Panc1 (cell line): ENCODE measurements at regions not wholly inside any gene's neighbourhood (a gene's known extent, or its start where the extent isn't known, plus 50 kb on each side); places are given as distances from the start of the nearest gene placed in this dataset.

ENCODE experiments used
- ATAC-seq: fragments of 200-7000 bp; cut with Tn5 transposase; 2 replicates; pipeline ENCODE4 v1.9.1; 2020; ENCODE audit warnings: mild to moderate bottlenecking, moderate library complexity
- BruUV-seq: library from RNA; stranded (reverse); fragments of 400-500 nt; replicated peaks from 2 replicates; lab custom pipeline; 2021; lab: Mats Ljungman, UMichigan
- CTCF ChIA-PET: fragments of 300-600 bp; sonication (Branson Sonifier 250); formaldehyde crosslinking; loops from one replicate; lab custom pipeline; 2022; ENCODE audit warnings: antibody characterized with exemption; lab: Charles Lee
- POLR2A ChIA-PET: fragments of 300-600 bp; sonication (Branson Sonifier 250); formaldehyde crosslinking; loops from one replicate; lab custom pipeline; 2022; ENCODE audit warnings: antibody characterized with exemption; lab: Charles Lee
- DNase-seq: peaks from one replicate; pipeline ENCODE4 v3.0.0-alpha.2; 2010; ENCODE audit warnings: low read depth, low spot score
- H3K27ac ChIP-seq: 2 replicates; pipeline ENCODE4 v1.5.1; 2011; ENCODE audit warnings: mild to moderate bottlenecking, low read length, inconsistent platforms
- H3K27me3 ChIP-seq: fragments of 200-500 bp; sonication (Bioruptor generic); 2 replicates; pipeline ENCODE4 v1.6.0; 2014; ENCODE audit warnings: low read length, inconsistent platforms; ENCODE audit not compliant: control insufficient read depth, insufficient read depth
- H3K36me3 ChIP-seq: fragments of 200-500 bp; sonication (Bioruptor generic); 2 replicates; pipeline ENCODE4 v1.5.1; 2014; ENCODE audit warnings: inconsistent platforms, mild to moderate bottlenecking, low read length, moderate library complexity; ENCODE audit not compliant: control insufficient read depth, insufficient read depth
- H3K4me1 ChIP-seq: 2 replicates; pipeline ENCODE4 v1.5.1; 2011; ENCODE audit warnings: inconsistent platforms, mild to moderate bottlenecking, low read length, moderate library complexity; ENCODE audit not compliant: control insufficient read depth, insufficient read depth
- H3K4me3 ChIP-seq, 2 experiments: 2 replicates each; pipeline ENCODE4 v1.5.1; 2011 to 2012; ENCODE audit warnings: low read depth in 2 of 2, low read length in 2 of 2, mild to moderate bottlenecking in 2 of 2, inconsistent platforms in 1 of 2, moderate library complexity in 1 of 2
- H3K9me3 ChIP-seq: fragments of 200-500 bp; sonication (Bioruptor generic); 2 replicates; pipeline ENCODE4 v1.5.1; 2014; ENCODE audit warnings: low read depth, mild to moderate bottlenecking, inconsistent platforms, low read length, moderate library complexity; ENCODE audit not compliant: control insufficient read depth, insufficient read depth
- POLR2AphosphoS5 ChIP-seq: IDR thresholded peaks from 2 replicates; pipeline ENCODE4 v1.6.1; 2012; ENCODE audit warnings: mild to moderate bottlenecking, low read depth, low read length, moderate library complexity
- SIN3A ChIP-seq: IDR thresholded peaks from 2 replicates; pipeline ENCODE4 v1.6.1; 2012; ENCODE audit warnings: low read depth, mild to moderate bottlenecking, low read length, moderate library complexity, borderline replicate concordance; ENCODE audit not compliant: insufficient read depth
- TCF7L2 ChIP-seq: IDR thresholded peaks from 2 replicates; pipeline ENCODE4 v1.6.1; 2011; ENCODE audit warnings: mild to moderate bottlenecking, low read depth, low read length, inconsistent platforms
- in situ Hi-C: cut with HindIII; loops from 2 replicates; pipeline ENCODE4 v1.10.0; 2016; ENCODE audit warnings: low sequenced_read_pairs, low pct_unique_long_range_greater_than_20kb
- intact Hi-C: fragments of 100-400 bp; cut with micrococcal nuclease; formaldehyde crosslinking; loops from one replicate; pipeline ENCODE4 v1.10.0; 2022; ENCODE audit not compliant: unreplicated experiment
- TF ChIP-seq, protein P1 (sequence below), 2 experiments: IDR thresholded peaks; 2 replicates each; pipeline ENCODE4 v1.6.1; 2011 to 2012; ENCODE audit warnings: low read depth in 2 of 2, control low read depth in 1 of 2, low read length in 1 of 2, mild to moderate bottlenecking in 1 of 2, moderate library complexity in 1 of 2; ENCODE audit not compliant: insufficient read depth in 1 of 2
- TF ChIP-seq, protein P2 (sequence below): fragments of 450-650 bp; IDR thresholded peaks from 2 replicates; pipeline ENCODE4 v1.5.1; 2017; ENCODE audit warnings: mild to moderate bottlenecking

DNA sequence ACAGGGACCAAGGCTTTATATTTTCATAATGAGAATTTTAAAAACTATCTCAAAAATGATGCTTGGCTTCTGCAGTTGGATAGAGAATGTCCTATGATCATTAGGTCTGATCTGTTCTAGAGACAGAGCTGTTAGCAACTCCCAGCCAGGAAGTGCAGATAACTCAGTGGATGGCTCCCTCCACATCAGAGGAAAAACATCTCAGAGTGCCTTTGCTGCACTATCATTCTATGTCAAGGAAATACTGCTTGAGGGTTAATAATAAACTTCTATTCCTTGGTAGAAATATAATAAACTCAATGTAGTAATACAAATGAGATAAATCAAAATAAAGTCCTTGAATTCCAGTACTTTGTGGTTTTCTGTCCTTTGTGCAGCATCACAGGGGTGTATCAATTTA lies 78.0 kb upstream of the BET1 start:
- in situ Hi-C loops: no loop called here
- H3K4me3 ChIP-seq: no peak overlapping the region
- H3K36me3 ChIP-seq: no peaks in the 10 kb centered on the region
- H3K27me3 ChIP-seq: no peaks in the 10 kb centered on the region; the same call in none of the 2 replicates
- H3K9me3 ChIP-seq: no peaks in the 10 kb centered on the region
- H3K4me1 ChIP-seq: no peaks in the 10 kb centered on the region
- ChIA-PET CTCF (no interaction called here), POLR2A (no interaction called here)
- BruUV-seq: no TSS peak
- no peak for DNase-seq
- no peak for ATAC-seq
- intact Hi-C loops: loop anchor here (10.0 kb wide), 1 partner anchor 837 kb away; no protein-coding TSS in a partner anchor
- no peak overlapping the region for H3K27ac ChIP-seq
- TF ChIP-seq, protein P1, sequence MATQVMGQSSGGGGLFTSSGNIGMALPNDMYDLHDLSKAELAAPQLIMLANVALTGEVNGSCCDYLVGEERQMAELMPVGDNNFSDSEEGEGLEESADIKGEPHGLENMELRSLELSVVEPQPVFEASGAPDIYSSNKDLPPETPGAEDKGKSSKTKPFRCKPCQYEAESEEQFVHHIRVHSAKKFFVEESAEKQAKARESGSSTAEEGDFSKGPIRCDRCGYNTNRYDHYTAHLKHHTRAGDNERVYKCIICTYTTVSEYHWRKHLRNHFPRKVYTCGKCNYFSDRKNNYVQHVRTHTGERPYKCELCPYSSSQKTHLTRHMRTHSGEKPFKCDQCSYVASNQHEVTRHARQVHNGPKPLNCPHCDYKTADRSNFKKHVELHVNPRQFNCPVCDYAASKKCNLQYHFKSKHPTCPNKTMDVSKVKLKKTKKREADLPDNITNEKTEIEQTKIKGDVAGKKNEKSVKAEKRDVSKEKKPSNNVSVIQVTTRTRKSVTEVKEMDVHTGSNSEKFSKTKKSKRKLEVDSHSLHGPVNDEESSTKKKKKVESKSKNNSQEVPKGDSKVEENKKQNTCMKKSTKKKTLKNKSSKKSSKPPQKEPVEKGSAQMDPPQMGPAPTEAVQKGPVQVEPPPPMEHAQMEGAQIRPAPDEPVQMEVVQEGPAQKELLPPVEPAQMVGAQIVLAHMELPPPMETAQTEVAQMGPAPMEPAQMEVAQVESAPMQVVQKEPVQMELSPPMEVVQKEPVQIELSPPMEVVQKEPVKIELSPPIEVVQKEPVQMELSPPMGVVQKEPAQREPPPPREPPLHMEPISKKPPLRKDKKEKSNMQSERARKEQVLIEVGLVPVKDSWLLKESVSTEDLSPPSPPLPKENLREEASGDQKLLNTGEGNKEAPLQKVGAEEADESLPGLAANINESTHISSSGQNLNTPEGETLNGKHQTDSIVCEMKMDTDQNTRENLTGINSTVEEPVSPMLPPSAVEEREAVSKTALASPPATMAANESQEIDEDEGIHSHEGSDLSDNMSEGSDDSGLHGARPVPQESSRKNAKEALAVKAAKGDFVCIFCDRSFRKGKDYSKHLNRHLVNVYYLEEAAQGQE (IDR thresholded peaks at IDR 0.05; ENCODE audit: insufficient read depth in 1 of 2, low read depth in 2 of 2, low read length in 1 of 2): no peak
- TF ChIP-seq TCF7L2 (no peak), POLR2AphosphoS5 (no peak), SIN3A (no peak)
- TF ChIP-seq, protein P2, sequence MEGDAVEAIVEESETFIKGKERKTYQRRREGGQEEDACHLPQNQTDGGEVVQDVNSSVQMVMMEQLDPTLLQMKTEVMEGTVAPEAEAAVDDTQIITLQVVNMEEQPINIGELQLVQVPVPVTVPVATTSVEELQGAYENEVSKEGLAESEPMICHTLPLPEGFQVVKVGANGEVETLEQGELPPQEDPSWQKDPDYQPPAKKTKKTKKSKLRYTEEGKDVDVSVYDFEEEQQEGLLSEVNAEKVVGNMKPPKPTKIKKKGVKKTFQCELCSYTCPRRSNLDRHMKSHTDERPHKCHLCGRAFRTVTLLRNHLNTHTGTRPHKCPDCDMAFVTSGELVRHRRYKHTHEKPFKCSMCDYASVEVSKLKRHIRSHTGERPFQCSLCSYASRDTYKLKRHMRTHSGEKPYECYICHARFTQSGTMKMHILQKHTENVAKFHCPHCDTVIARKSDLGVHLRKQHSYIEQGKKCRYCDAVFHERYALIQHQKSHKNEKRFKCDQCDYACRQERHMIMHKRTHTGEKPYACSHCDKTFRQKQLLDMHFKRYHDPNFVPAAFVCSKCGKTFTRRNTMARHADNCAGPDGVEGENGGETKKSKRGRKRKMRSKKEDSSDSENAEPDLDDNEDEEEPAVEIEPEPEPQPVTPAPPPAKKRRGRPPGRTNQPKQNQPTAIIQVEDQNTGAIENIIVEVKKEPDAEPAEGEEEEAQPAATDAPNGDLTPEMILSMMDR: no peak

DNA sequence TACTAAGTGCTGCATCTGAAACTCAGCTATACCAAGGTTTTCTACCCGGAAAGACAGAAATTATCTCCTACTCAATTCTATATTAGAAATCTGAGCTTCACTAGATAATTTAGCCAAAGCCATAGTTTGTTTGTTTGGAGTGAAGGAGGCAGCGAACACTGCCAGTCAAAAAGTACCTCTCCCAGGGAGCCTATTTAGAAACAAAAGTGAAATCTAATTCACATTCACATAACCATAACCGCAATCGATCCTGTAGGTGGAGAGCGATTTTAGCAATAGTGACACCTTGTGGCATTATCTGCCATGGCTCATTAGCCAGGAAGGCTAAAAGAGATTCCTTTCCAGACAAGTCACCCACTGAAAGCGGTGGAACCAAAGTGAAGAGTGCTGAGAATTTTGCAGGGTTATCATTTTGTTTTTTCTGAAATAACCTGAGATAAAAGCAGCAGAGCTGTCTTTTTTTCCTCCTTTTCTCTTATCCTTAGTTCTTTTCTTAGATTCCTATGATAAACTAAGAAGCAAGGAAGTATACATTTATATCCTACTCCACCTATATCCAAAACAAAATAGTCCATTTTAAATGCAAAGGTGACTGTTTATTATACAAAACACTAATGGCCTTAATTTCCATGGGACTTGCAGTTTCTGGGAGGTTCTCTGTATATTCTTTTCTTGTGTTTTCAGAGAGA lies 83.7 kb upstream of the BET1 start:
- DNase-seq: peak; percentile 54
- peak overlapping the region in 1 of 2 experiments; percentile 23; a peak in 2 of 4 replicates for H3K4me3 ChIP-seq
- in situ Hi-C loops: no loop called here
- H3K9me3 ChIP-seq: no peaks in the 10 kb centered on the region
- POLR2A ChIA-PET: no interaction called here
- no peak overlapping the region for H3K27ac ChIP-seq
- CTCF ChIA-PET: interaction anchor here (0.6 to 0.8 kb wide), 2 partner anchors 160 to 183 kb away, joined by 3 to 4 read pairs; no protein-coding TSS in a partner anchor
- ATAC-seq: peak; percentile 84
- TF ChIP-seq, protein P2: peak; percentile 81
- no peak for TF ChIP-seq POLR2AphosphoS5
- no peak for TF ChIP-seq SIN3A
- TF ChIP-seq TCF7L2: no peak
- TF ChIP-seq, protein P1 (IDR thresholded peaks at IDR 0.05; ENCODE audit: insufficient read depth in 1 of 2, low read depth in 2 of 2, low read length in 1 of 2): no peak
- no TSS peak for BruUV-seq
- H3K36me3 ChIP-seq: no peaks in the 10 kb centered on the region
- no peaks in the 10 kb centered on the region for H3K4me1 ChIP-seq
- H3K27me3 ChIP-seq: peaks cover 3% of the 10 kb centered on the region
- intact Hi-C loops: loop anchor here (2.0 to 10.0 kb wide), 4 partner anchors 186 to 843 kb away; no protein-coding TSS in a partner anchor
